Hematopoietic multipotent progenitor cell treated with erythropoietin and hydrocortisone succinate and interleukin-3 and kit ligand, for 8 days (in vitro differentiated cells): ENCODE measurements at regions not wholly inside any gene's neighbourhood (a gene's known extent, or its start where the extent isn't known, plus 50 kb on each side); places are given as distances from the start of the nearest gene placed in this dataset.

Experiments
- DNase-seq: peaks from one replicate; pipeline ENCODE4 v3.0.0-alpha.2; 2015

DNA sequence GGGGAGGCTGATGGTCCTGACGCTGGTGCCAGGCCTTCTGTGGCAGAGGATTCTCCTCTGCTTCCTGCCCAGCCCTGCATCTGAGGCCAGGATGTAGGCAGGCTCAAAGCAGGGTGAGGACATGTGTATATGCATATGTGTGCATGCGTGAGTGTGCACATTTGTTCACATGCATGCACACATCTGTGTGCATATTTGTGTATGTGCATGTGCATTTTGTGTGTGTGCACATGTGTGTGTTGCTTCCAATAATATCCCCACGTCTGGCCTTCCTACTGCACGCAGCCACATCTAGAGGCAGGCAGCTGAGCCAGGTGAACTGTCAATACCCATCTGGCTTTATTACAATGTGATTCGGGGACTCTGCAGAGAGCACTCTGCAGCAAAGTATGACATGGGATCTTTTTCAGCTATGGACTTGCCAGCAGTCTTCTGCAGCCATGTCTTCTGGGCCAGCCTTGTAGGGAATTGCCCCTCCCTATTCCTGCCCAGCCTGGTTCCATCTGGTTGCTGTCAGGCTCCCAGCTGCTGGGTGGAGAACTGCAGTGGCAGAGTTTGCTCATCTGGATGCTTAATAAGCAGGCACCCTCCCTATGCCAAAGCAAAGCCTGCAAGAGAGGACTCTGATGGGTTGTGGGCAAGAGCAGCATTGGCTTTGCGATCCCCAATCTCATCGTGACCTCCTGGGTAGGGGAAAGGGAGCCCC is 140.7 kb downstream of the PFKFB3 start:
- no peak for DNase-seq

DNA sequence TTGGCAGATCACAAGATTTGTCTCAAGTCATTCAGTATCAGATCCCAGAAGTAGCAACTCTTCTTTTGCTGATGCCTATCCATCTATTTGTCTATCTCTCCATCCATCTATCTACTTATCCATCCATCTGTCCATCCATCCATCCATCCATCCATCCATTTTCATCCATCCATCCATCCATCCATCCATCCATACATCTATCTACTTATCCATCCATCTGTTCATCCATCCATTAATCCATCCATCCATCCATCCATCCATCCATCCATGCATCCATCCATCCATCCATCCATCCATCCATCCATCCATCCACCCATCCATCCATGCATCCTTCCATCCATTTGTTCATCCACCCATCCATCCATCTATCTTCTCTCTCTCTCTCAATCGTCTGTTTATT is 142.7 kb downstream of the PFKFB3 start:
- DNase-seq: no peak

DNA sequence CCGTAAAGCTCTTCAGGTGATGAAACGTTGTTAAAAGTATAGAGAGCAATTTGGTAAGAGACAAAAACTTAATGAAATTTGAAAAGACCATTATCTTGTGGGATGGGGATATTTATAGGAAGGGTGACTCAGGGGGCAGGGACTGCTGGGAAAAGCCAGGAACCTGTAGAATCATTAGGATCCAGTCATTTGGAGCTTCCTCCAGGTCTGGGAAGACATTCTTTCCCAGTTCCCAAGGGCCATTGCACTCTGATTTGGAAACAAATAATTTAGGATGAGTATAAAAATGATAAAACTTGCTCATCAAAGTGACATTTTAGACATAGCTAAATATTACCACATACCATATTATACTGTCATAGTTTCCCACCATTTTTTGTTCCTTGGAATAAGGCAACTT is 143.9 kb downstream of the PFKFB3 start:
- no peak for DNase-seq

DNA sequence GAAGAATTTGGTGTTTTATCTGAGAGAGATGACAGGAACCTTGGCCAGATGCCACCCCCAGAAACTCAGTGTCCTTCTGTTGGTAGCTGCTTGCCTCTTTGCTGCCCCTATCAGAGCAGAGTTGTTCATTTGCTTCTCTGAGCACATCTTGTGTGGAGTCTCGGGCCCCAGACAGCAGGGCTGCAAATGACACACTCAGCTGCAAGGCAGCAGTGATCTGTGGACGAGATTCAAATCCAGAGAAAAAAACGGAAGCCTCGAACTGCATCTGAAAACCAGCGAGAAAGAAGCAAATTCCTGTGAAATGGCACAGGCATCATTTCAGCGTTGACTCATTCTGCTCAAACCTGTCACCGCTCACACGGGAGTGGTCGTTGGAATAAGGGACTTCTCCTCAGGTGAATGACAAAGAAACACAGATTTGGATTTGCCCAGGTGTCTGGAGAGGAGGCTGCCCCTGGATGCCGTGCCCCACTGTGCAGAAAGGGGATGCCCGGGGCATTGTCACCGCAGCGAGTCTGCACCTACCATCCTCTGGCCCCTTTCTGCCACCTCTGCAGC is 144.7 kb downstream of the PFKFB3 start:
- peak; percentile 27 for DNase-seq

DNA sequence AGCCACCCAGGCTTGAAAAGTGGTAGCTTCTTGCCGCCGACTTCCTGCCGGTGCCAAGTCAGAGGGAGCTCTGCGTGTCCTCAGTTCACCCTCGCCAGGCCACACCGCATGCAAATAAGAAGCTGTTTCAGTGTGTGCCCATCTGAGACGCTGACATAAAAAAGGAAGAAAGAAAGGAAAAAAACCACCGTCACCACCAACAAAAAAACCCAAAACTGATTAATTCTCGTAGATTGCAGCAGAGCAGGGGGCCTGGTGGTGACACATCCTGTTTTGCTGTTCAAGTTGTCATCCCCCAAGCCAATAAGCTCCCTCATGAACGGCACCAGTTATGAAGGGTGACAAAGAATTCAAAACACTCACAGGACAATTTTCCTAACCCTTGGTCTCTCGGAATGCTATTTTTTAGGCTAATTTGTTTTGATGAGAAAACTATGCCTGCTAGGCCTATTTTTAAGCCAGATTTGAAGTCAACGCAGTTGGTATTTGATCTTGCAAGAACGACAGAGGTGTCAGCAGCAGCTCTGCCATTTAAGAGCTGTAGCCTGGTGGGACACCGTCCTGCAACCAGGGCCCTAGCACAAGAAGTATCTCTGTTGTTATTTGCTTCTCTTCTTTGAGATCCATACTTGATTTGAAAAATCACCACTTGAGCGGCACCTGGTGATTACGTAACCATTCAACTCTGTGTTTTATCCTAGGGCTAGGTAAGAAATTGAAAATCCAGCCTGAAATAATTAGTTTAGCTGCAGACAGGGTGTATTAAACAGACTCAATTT is 145.6 kb downstream of the PFKFB3 start:
- DNase-seq: peak; percentile 52

DNA sequence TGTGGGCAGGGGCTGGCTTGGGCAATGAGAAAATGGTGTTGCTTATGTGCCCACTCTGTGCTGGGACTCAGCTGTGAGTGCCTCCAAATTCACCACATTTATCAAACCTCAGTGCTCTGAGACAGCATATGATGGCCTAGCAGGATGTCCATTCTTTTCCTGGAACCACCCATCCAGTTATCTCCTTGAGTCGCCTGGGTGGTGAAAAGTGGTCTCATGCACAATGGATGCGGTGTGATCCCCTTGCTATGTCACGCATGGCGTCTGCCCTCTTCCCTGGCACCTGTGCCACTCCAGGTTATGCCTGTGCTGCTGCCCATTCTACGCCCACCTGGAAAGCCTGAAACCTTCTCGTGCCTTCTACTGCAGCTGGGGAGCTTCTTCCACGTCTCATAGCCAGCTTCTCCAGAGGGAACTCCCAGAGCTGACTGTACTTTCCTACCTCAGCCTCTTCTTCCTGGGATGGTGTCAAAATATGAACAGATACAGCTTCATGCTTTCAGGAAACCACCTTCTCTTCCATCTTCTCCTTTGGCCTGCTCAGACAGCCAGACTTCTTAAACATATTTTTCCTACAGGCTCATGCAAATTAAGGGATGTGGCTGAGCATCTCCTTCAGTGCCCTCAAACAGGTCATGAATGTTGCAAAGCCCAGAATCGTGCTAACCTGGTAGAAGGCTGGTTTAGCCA is 147.3 kb downstream of the PFKFB3 start:
- no peak for DNase-seq

DNA sequence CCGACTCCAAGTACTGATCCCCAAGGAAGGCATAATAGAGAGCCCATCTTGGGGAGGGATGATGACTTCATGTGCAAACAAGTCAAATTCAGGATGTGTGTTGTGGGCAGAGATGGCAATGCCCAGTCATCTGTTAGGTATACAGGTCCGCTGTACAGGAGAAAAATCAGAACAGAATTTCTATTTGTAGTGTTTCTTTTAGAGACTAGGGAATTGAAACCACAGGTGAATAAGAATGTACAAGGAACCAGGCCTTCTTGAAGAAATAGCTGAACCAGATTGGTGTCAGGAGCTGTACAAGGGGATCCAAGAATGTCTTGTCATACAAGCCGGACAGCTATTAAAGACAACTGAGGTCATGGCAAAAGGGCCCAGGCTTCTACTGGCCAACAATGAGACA is 147.9 kb downstream of the PFKFB3 start:
- DNase-seq: no peak

DNA sequence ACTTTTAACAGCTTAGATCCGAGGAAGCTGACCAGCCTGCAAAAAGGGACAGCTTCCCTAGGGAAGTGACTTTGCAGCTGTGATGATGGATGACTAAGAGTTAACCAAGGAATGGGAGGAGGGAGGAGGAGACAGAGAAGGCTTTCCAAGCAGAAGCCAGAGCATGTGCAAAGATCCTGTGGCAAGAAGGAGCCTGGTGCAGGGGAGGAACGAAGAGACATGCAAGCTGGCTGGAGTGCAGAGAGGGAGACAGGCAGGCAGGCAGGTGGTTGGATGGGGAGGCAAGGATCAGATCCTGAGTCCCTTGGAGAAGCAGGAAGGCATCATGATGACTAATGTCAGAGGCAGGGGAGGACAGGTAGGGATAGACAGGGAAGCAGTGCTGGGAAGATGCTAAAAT is 148.8 kb downstream of the PFKFB3 start:
- DNase-seq: no peak

DNA sequence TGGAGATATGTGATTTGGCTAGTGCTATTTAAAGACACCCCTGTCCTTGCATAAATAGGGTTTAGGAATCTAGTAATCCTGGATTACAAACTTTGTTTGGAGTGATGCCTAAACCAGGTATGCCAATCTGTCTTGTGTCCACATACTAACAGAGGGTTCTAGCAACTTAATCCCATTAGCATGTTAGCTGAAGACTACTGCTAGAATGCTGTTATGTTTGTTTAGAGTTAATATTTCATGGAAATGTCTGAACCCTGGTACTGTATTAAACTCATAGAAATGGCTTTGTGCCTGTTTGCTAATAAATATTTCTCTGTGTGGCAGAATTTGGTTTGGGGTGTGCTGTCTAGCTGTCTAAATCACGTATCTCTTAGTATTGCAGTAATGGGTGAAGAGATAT is 150.8 kb downstream of the PFKFB3 start:
- no peak for DNase-seq

DNA sequence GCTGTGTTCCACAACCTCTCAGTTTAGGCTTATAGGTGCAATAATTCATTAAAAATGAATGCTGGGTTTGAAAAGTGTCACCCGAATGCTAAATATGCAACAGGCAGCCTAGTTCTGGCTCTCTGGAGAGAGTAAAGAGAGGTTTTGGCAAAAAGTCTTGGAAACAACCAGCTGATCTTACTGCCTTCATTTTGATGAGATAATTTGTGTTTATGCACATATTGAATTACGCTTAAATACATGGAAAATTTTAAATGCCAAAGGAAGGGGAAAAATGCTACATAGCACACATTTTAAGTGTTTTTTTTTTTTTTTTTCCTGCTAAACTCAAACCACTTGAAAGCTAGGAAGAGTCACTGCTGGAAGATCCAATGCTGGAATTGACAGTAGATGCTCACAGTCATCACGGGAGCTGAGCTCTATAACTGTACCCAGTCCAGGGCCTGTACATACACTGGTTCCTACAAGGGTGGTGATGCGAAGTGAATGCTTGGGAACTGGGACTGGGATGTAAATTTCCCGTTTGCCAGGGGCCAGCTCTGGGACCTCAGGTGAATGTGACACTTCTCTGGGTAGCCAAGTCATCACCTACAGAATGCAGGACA is 151.5 kb downstream of the PFKFB3 start:
- DNase-seq: no peak

DNA sequence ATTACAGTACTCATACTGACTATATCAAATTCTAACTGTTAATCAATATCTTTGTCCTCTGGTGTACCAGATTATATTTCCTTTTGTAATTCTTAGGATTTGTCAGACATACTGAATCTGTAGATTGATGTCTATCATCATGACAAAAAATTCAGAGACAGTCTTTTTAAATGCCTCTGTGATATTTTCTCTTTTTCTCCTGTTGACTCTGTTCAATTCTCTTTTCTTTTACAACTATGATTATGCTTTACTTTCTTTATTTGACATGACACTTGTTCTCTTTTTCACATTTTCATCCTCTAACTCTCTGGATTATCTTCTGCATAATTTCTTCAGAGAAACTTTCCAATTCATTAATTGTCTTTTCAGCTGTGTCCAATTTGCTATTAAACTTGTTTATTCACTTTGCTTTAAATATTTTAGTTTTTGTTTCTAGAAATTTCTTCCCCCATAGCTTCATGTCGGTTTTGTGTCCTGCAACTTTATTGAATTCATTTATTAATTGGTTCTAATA is 153.6 kb downstream of the PFKFB3 start:
- no peak for DNase-seq

DNA sequence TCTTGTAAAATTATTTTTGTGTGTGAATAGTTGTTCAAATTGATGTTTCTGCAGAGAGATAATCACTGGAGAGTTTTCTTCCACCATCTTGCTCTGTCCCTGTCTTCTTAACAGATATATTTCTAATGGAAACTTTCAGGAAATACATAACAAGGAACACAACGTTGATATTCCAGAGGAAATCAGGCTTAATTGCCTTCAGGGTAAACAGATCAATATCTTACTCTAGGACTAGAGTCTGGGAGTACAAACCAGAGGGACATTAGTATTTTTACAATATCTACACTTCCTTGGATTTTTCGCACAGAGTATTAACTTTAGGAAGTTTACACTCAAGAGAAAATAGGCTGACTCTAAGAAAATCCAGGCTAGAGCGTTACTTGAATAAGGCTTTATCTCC is 159.1 kb downstream of the PFKFB3 start:
- DNase-seq: no peak

DNA sequence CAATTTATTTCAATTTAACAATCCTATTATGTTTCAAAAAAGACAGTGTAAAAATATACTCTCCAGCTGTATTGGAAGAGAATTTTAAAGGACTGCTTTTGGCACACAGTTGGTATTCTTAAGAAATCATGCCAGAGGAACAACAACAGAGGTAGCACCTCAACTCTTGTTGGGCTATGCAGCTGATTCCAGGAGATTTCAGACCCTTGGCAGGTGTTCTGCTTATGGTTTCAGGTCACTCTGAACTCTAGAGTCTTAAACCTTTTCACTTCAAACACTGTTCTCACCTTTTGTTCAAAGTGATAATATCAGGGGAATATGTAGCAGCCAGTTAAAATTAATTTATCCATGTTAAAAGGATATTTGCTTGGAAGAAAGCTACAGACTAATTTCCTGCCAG is 160.1 kb downstream of the PFKFB3 start:
- DNase-seq: no peak

DNA sequence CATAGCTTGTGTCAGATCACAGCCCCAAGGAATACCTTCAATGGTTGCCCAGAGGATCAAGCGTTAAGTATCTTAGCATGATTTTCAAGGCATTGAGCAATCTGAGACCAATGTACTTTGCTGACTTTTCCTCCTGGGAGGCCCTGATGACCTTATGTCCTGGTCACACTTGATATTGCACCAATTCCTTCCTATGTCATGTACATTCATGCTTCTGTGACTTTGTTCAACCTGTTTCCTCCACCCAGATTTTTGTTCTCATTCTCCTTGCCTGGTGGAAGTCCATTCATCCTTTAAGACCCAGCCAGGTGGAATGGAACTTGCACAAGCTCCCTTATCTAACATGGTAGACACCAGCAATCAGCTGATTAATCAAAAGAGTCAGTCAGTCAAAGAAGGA is 160.8 kb downstream of the PFKFB3 start:
- DNase-seq: no peak

DNA sequence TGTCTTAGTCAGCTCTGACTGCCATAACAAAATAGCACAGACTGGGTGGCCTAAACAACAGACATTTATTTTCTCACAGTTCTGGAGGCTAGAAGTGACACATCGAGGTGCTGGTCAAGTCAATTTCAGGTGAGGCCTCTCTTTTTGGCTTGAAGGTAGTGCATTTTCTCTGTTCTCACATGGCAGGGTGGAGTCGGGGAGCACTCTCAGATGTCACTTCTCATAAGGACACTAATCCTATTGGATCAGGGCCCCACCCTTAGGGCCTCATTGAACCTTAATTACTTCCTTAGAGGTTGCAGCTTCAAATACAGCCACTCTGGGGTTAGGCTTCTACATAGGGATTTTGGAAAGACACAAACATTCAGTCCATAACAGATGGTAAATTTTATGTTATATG is 161.6 kb downstream of the PFKFB3 start:
- no peak for DNase-seq

DNA sequence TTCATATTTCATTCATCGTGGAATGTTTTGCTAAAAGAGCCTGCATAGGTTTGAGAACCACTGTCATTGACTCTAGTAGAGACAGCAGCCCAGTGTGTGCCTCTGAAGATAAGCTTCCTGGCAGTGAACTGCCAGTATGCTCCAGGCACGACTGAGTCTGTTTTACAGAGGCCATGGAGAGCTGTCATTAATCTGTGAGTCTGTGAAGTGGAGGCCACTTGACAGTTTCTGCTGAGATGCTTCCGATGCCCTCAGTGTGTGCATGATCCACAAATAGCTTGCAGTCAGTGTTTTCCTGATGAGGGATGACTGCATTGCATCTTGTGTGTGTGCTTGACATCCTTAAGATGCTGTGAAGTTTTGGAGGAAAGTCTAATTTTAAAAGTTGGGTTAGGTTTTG is 162.2 kb downstream of the PFKFB3 start:
- DNase-seq: no peak

DNA sequence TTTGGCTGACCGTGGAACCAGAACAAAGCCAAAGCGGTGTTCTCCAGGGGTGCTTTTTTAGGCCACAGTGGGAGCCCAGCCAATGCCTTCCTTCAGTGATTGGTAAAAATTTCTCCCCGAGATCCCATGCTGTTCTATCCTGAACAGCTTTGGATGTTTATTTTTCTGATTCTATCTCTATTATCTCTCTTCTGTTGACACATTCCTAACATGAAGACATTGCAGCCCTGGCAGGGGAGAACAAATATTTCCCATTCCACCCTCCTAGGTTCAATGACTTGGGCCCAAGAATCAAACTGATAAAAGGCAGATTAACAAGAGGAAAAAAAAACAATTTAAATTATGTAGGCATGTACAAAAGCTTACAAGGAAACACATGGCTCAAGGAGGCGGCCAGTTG is 162.7 kb downstream of the PFKFB3 start:
- no peak for DNase-seq
